GM06990 (cell line): ENCODE measurements at regions not wholly inside any gene's neighbourhood (a gene's known extent, or its start where the extent isn't known, plus 50 kb on each side); places are given as distances from the start of the nearest gene placed in this dataset.

Source experiments
- DNase-seq: peaks from one replicate; pipeline ENCODE4 v3.0.0-alpha.2; 2011; ENCODE audit not compliant: insufficient read length; ENCODE audit errors: extremely low read depth
- H3K27me3 ChIP-seq: replicated peaks from 2 replicates; pipeline ENCODE4 v1.6.0; 2011; ENCODE audit warnings: low read length; ENCODE audit not compliant: control insufficient read depth, insufficient read depth
- H3K36me3 ChIP-seq: 2 replicates; pipeline ENCODE4 v1.5.1; 2011; ENCODE audit warnings: low read length; ENCODE audit not compliant: control insufficient read depth, insufficient read depth
- H3K4me3 ChIP-seq: replicated peaks from 2 replicates; pipeline ENCODE4 v1.5.1; 2011; ENCODE audit warnings: low read depth, mild to moderate bottlenecking, control low read depth, low read length
- CTCF ChIP-seq: IDR thresholded peaks from 2 replicates; pipeline ENCODE4 v1.5.1; 2011; ENCODE audit warnings: low read length, control low read depth, mild to moderate bottlenecking, inconsistent platforms; ENCODE audit not compliant: insufficient read depth, poor library complexity, severe bottlenecking

GRCh38 chr15:47872208-47872607 lies 154.9 kb downstream of the SEMA6D start:
- no peak for TF ChIP-seq CTCF
- no peaks in the 10 kb centered on the region for H3K27me3 ChIP-seq
- H3K4me3 ChIP-seq: no peak overlapping the region
- DNase-seq: no peak
- H3K36me3 ChIP-seq: no peaks in the 10 kb centered on the region

- Histone ChIP-seq H3K36me3 (no peaks in the 10 kb centered on the region), H3K27me3 (no peaks in the 10 kb centered on the region), H3K4me3 (no peak overlapping the region)
- DNase-seq: no peak
- TF ChIP-seq CTCF: no peak
These were observed 155.6 kb downstream of the SEMA6D start for GRCh38 chr15:47872869-47873432.

- TF ChIP-seq CTCF: no peak
- no peak for DNase-seq
- Histone ChIP-seq H3K27me3 (no peaks in the 10 kb centered on the region; the same call in 1 of the 2 replicates), H3K4me3 (no peak overlapping the region), H3K36me3 (no peaks in the 10 kb centered on the region)
These were observed 159.7 kb downstream of the SEMA6D start for GRCh38 chr15:47876986-47877385.

GRCh38 chr15:47877836-47878235 lies 160.5 kb downstream of the SEMA6D start:
- no peak for DNase-seq
- Histone ChIP-seq H3K36me3 (no peaks in the 10 kb centered on the region), H3K27me3 (no peaks in the 10 kb centered on the region; the same call in 1 of the 2 replicates), H3K4me3 (no peak overlapping the region)
- no peak for TF ChIP-seq CTCF

- no peak overlapping the region for H3K4me3 ChIP-seq
- DNase-seq: no peak
- no peaks in the 10 kb centered on the region for H3K27me3 ChIP-seq
- H3K36me3 ChIP-seq: no peaks in the 10 kb centered on the region
- no peak for TF ChIP-seq CTCF
These were observed 168.6 kb downstream of the SEMA6D start for GRCh38 chr15:47885920-47886319.
